Activated T-cell treated with anti-CD3 and anti-CD28 coated beads for 24 hours (primary cell): ENCODE measurements at regions not wholly inside any gene's neighbourhood (a gene's known extent, or its start where the extent isn't known, plus 50 kb on each side); places are given as distances from the start of the nearest gene placed in this dataset.
"Not testable (repeated sequence)": the region's sequence is repeated elsewhere in the genome, so short reads cannot be mapped to it uniquely, and the experiment has no call there.

Experiments
- DNase-seq: peaks from one replicate; pipeline ENCODE4 v3.0.0-alpha.2; 2020; ENCODE audit warnings: low read depth

GRCh38 chr17:14621826-14622614 is 321.1 kb downstream of the HS3ST3B1 start:
- DNase-seq: no peak

GRCh38 chr17:14619821-14620220 is 318.9 kb downstream of the HS3ST3B1 start:
- DNase-seq: no peak

- DNase-seq: no peak
Measured at GRCh38 chr17:14616528-14616927, 315.6 kb downstream of the HS3ST3B1 start.

- DNase-seq: no peak
Measured at GRCh38 chr17:14605267-14605599, 304.4 kb downstream of the HS3ST3B1 start.

GRCh38 chr17:14604591-14605266 is 303.8 kb downstream of the HS3ST3B1 start:
- no peak for DNase-seq

- DNase-seq: no peak
Measured at GRCh38 chr17:14596224-14596623, 295.3 kb downstream of the HS3ST3B1 start.

- no peak for DNase-seq
Measured at GRCh38 chr17:14595656-14596055, 294.8 kb downstream of the HS3ST3B1 start.

- no peak for DNase-seq
Measured at GRCh38 chr17:14594690-14595089, 293.8 kb downstream of the HS3ST3B1 start.

GRCh38 chr17:14593956-14594355 is 293.1 kb downstream of the HS3ST3B1 start:
- DNase-seq: no peak

- DNase-seq: no peak
Measured at GRCh38 chr17:14590459-14591250, 289.8 kb downstream of the HS3ST3B1 start.

GRCh38 chr17:14585099-14585498 is 284.2 kb downstream of the HS3ST3B1 start:
- DNase-seq: no peak

- no peak for DNase-seq
Measured at GRCh38 chr17:14582996-14583395, 282.1 kb downstream of the HS3ST3B1 start.

GRCh38 chr17:14581186-14581830 is 280.4 kb downstream of the HS3ST3B1 start:
- DNase-seq: no peak

- no peak for DNase-seq
Measured at GRCh38 chr17:14580499-14580898, 279.6 kb downstream of the HS3ST3B1 start.

GRCh38 chr17:14579716-14580115 is 278.8 kb downstream of the HS3ST3B1 start:
- no peak for DNase-seq

GRCh38 chr17:14575471-14575953 is 274.6 kb downstream of the HS3ST3B1 start:
- no peak for DNase-seq

- not testable (repeated sequence) for DNase-seq
Measured at GRCh38 chr17:14560325-14560724, 259.4 kb downstream of the HS3ST3B1 start.

- DNase-seq: no peak
Measured at GRCh38 chr17:14559264-14560119, 258.6 kb downstream of the HS3ST3B1 start.

- DNase-seq: no peak
Measured at GRCh38 chr17:14557480-14557879, 256.6 kb downstream of the HS3ST3B1 start.

- no peak for DNase-seq
Measured at GRCh38 chr17:14553847-14554246, 253.0 kb downstream of the HS3ST3B1 start.

GRCh38 chr17:14552306-14552705 is 251.4 kb downstream of the HS3ST3B1 start:
- DNase-seq: no peak
